HCT116 (cell line): ENCODE measurements at regions not wholly inside any gene's neighbourhood (a gene's known extent, or its start where the extent isn't known, plus 50 kb on each side); places are given as distances from the start of the nearest gene placed in this dataset.

Source experiments
- TF ChIP-seq, protein P1 (sequence below), 3 experiments: fragments of 200-600 bp in 1 of 3; sonication (generic) in 1 of 3; IDR thresholded peaks in 2 of 3; conservative IDR thresholded peaks in 1 of 3; 2 replicates each; pipeline ENCODE4 v1.5.1; 2012 to 2017; ENCODE audit warnings: low read depth in 2 of 3, low read length in 2 of 3, antibody characterized with exemption in 1 of 3, borderline replicate concordance in 1 of 3, control low read depth in 1 of 3, mild to moderate bottlenecking in 1 of 3, mixed read lengths in 1 of 3, mixed run types in 1 of 3, moderate library complexity in 1 of 3; ENCODE audit not compliant: insufficient read depth in 1 of 3
- TF ChIP-seq, protein P2 (sequence below): IDR thresholded peaks from 2 replicates; pipeline ENCODE4 v1.6.1; 2012

DNA sequence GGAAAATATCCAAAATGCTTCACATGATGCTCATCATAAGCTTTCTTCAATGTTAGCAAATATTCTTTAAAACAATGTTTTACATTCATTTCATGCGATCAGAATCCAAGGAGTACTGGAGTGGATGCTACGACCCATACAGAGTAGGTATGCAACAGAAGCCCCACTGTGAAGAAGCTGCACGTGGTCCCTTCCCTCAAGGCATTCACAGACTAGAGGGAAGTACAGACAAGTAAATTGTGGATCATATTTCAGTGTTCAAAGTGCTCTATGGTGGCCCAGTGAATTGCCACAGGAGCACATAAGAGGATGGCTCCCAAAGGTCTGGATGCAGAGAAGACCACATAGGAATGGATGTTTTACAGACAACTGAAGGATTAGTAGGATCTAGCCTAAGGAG, 789.9 kb downstream of the IGSF11 start:
- TF ChIP-seq, protein P1, sequence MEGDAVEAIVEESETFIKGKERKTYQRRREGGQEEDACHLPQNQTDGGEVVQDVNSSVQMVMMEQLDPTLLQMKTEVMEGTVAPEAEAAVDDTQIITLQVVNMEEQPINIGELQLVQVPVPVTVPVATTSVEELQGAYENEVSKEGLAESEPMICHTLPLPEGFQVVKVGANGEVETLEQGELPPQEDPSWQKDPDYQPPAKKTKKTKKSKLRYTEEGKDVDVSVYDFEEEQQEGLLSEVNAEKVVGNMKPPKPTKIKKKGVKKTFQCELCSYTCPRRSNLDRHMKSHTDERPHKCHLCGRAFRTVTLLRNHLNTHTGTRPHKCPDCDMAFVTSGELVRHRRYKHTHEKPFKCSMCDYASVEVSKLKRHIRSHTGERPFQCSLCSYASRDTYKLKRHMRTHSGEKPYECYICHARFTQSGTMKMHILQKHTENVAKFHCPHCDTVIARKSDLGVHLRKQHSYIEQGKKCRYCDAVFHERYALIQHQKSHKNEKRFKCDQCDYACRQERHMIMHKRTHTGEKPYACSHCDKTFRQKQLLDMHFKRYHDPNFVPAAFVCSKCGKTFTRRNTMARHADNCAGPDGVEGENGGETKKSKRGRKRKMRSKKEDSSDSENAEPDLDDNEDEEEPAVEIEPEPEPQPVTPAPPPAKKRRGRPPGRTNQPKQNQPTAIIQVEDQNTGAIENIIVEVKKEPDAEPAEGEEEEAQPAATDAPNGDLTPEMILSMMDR (IDR thresholded peaks at IDR 0.05 in 2 of 3, conservative IDR thresholded peaks at IDR 0.05 in 1 of 3; ENCODE audit: borderline replicate concordance in 1 of 3, insufficient read depth in 1 of 3, low read depth in 2 of 3, low read length in 2 of 3) = no peak
- TF ChIP-seq, protein P2, sequence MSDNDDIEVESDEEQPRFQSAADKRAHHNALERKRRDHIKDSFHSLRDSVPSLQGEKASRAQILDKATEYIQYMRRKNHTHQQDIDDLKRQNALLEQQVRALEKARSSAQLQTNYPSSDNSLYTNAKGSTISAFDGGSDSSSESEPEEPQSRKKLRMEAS = no peak
